GM23338 (cell line): ENCODE measurements at regions not wholly inside any gene's neighbourhood (a gene's known extent, or its start where the extent isn't known, plus 50 kb on each side); places are given as distances from the start of the nearest gene placed in this dataset.

Source experiments
- ATAC-seq: fragments of 200-7000 bp; cut with Tn5 transposase; 3 replicates; pipeline ENCODE4 v1.9.1; 2020
- DNase-seq: peaks from one replicate; pipeline ENCODE4 v3.0.0-alpha.2; 2015; ENCODE audit warnings: low spot score
- H2AFZ ChIP-seq: fragments of 200-600 bp; sonication (generic); 2 replicates; pipeline ENCODE4 v1.8.0; 2016; ENCODE audit warnings: antibody characterized with exemption, mild to moderate bottlenecking, moderate library complexity
- H3F3A ChIP-seq: fragments of 200-600 bp; sonication (generic); replicated peaks from 2 replicates; pipeline ENCODE4 v1.8.0; 2017; ENCODE audit warnings: antibody characterized with exemption, mixed run types, low read depth
- H3K27ac ChIP-seq: fragments of 200-600 bp; sonication (generic); 2 replicates; pipeline ENCODE4 v1.6.1; 2016; ENCODE audit warnings: low read depth
- H3K27me3 ChIP-seq: fragments of 200-600 bp; sonication (generic); 2 replicates; pipeline ENCODE4 v1.8.0; 2016; ENCODE audit warnings: mild to moderate bottlenecking, mixed run types, moderate library complexity; ENCODE audit not compliant: insufficient read depth
- H3K36me3 ChIP-seq: fragments of 200-600 bp; sonication (generic); 2 replicates; pipeline ENCODE4 v1.8.0; 2016; ENCODE audit warnings: mild to moderate bottlenecking; ENCODE audit not compliant: insufficient read depth
- H3K4me1 ChIP-seq: fragments of 200-600 bp; sonication (generic); 2 replicates; pipeline ENCODE4 v1.8.0; 2016; ENCODE audit warnings: mild to moderate bottlenecking, moderate library complexity; ENCODE audit not compliant: insufficient read depth
- H3K4me2 ChIP-seq: fragments of 200-600 bp; sonication (generic); 2 replicates; pipeline ENCODE4 v1.7.1; 2017; ENCODE audit warnings: mixed run types
- H3K4me3 ChIP-seq: fragments of 200-600 bp; sonication (generic); 2 replicates; pipeline ENCODE4 v1.6.1; 2016; ENCODE audit warnings: mixed run types
- H3K79me2 ChIP-seq: fragments of 200-600 bp; sonication (generic); replicated peaks from 2 replicates; pipeline ENCODE4 v1.8.0; 2017; ENCODE audit warnings: mild to moderate bottlenecking; ENCODE audit not compliant: insufficient read depth
- H3K9me2 ChIP-seq: fragments of 200-600 bp; sonication (generic); 2 replicates; pipeline ENCODE4 v1.8.0; 2017; ENCODE audit not compliant: insufficient read depth
- H4K20me1 ChIP-seq: fragments of 200-600 bp; sonication (generic); replicated peaks from 2 replicates; pipeline ENCODE4 v1.8.0; 2017; ENCODE audit warnings: mild to moderate bottlenecking; ENCODE audit not compliant: insufficient read depth
- H3K27ac Mint-ChIP-seq: 2 replicates; pipeline ENCODE4 v1.8.0; 2020; ENCODE audit warnings: inconsistent platforms, mild to moderate bottlenecking, moderate library complexity, mixed read lengths
- H3K27me3 Mint-ChIP-seq: 3 replicates; pipeline ENCODE4 v1.8.0; 2022; ENCODE audit warnings: low read depth, mild to moderate bottlenecking, moderate library complexity, mixed read lengths, inconsistent platforms; ENCODE audit not compliant: insufficient read depth, poor library complexity
- H3K36me3 Mint-ChIP-seq: 3 replicates; pipeline ENCODE4 v1.8.0; 2021; ENCODE audit warnings: low read depth, mild to moderate bottlenecking, inconsistent platforms, moderate library complexity, mixed read lengths
- H3K4me1 Mint-ChIP-seq: 3 replicates; pipeline ENCODE4 v1.8.0; 2020; ENCODE audit warnings: mild to moderate bottlenecking, inconsistent platforms, mixed read lengths
- H3K4me3 Mint-ChIP-seq: 3 replicates; pipeline ENCODE4 v1.8.0; 2021; ENCODE audit warnings: moderate library complexity, mild to moderate bottlenecking, inconsistent platforms, mixed read lengths
- H3K9me3 Mint-ChIP-seq: 3 replicates; pipeline ENCODE4 v1.8.0; 2020; ENCODE audit warnings: moderate library complexity, mild to moderate bottlenecking, inconsistent platforms, mixed read lengths
- CREB1 ChIP-seq: fragments of 250-450 bp; sonication (Bioruptor Pico); IDR thresholded peaks from 2 replicates; pipeline ENCODE4 v1.5.0; 2020; ENCODE audit warnings: low read depth, mild to moderate bottlenecking, moderate library complexity
- EZH2 ChIP-seq: fragments of 200-600 bp; sonication (generic); IDR thresholded peaks from one replicate; pipeline ENCODE4 v1.8.0; 2017; ENCODE audit warnings: antibody characterized with exemption, mild to moderate bottlenecking, low read depth; ENCODE audit not compliant: unreplicated experiment
- EZH2phosphoT487 ChIP-seq: fragments of 200-600 bp; sonication (generic); IDR thresholded peaks from one replicate; pipeline ENCODE4 v1.8.1; 2018; ENCODE audit warnings: antibody characterized with exemption; ENCODE audit not compliant: unreplicated experiment
- NANOG ChIP-seq: IDR thresholded peaks from 2 replicates; pipeline ENCODE4 v1.6.1; 2016; ENCODE audit warnings: antibody characterized with exemption, borderline replicate concordance
- STAT1 ChIP-seq: IDR thresholded peaks from one replicate; pipeline ENCODE4 v1.6.1; 2016; ENCODE audit warnings: antibody characterized with exemption; ENCODE audit not compliant: unreplicated experiment
- ZNF114 ChIP-seq: fragments of 250-450 bp; sonication (Bioruptor Pico); IDR thresholded peaks from 2 replicates; pipeline ENCODE4 v1.5.0; 2020; ENCODE audit warnings: mild to moderate bottlenecking, moderate library complexity
- ZNF331 ChIP-seq: fragments of 250-450 bp; sonication (Bioruptor Pico); IDR thresholded peaks from 2 replicates; pipeline ENCODE4 v1.5.0; 2020; ENCODE audit warnings: low read depth, mild to moderate bottlenecking, moderate library complexity
- TF ChIP-seq, protein P1 (sequence below): IDR thresholded peaks from 2 replicates; pipeline ENCODE4 v1.6.1; 2016; ENCODE audit warnings: antibody characterized with exemption
- TF ChIP-seq, protein P2 (sequence below): IDR thresholded peaks from one replicate; pipeline ENCODE4 v1.6.1; 2018; ENCODE audit warnings: antibody characterized with exemption; ENCODE audit not compliant: unreplicated experiment

DNA sequence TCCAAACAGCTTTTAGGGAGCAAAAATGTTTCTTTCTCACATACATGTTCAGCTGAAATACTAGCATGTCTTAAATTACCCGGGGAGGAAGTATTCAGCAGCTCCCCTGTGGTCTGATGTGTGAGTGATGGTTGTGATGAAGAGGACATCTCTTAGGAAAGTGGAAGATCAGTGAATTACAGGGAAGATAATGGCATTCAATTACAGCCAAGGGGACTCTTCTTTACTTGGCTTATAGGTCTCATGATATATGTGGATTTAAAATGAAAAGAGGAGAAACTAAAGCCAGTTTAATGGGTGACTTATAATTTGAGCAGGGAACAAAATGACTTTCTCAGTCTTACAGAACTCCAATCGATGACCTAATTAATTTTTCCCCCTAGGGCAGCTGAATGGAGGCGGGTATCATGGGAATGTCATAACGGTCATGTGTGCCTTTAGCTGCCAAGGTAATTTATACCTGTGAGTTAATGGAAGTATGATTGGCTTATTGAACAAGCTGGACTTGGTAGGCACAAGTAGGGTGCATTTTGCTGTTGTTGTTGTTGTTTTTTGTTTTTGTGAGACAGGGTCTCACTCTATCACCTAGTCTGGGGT lies 198.8 kb downstream of the HIPK3 start (continued):
- TF ChIP-seq EZH2phosphoT487 (no peak), STAT1 (no peak), EZH2 (no peak), NANOG (no peak), CREB1 (CRISPR knock-in tag) (no peak)
- TF ChIP-seq, protein P1, sequence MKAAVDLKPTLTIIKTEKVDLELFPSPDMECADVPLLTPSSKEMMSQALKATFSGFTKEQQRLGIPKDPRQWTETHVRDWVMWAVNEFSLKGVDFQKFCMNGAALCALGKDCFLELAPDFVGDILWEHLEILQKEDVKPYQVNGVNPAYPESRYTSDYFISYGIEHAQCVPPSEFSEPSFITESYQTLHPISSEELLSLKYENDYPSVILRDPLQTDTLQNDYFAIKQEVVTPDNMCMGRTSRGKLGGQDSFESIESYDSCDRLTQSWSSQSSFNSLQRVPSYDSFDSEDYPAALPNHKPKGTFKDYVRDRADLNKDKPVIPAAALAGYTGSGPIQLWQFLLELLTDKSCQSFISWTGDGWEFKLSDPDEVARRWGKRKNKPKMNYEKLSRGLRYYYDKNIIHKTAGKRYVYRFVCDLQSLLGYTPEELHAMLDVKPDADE: no peak

DNA sequence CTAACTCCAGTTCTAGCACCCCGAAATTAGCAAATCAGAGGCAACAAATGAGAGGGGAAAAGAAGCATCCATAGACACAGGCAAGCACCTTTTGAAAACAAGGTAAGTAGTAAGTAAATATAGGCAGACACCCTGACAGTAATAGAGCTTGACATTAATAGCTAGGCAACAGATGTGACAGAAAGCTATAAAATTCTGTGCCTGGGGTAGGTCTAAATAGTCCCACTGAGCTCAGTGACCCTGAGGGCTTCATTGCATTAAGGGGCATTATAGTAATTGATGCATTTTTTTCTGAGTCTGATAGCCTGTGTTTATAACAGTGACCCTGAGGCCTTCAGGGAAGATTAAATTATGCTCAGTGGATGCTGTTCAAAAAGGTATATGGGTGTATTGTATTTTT lies 197.1 kb downstream of the HIPK3 start:
- no peaks in the 10 kb centered on the region for H3K36me3 ChIP-seq
- Mint-ChIP-seq H3K27me3 (peaks cover 2% of the 10 kb centered on the region), H3K4me1 (no peaks in the 10 kb centered on the region), H3K36me3 (no peaks in the 10 kb centered on the region), H3K9me3 (no peaks in the 10 kb centered on the region), H3K4me3 (no peak overlapping the region), H3K27ac (no peak overlapping the region)
- ATAC-seq: no peak
- no peak for DNase-seq
- no peak overlapping the region for H3K4me3 ChIP-seq
- H3K4me2 ChIP-seq: no peak overlapping the region
- H3K79me2 ChIP-seq: no peaks in the 10 kb centered on the region
- no peaks in the 10 kb centered on the region for H3F3A ChIP-seq
- TF ChIP-seq ZNF114 (CRISPR knock-in tag): no peak
- no peak for TF ChIP-seq ZNF331
- TF ChIP-seq, protein P2, sequence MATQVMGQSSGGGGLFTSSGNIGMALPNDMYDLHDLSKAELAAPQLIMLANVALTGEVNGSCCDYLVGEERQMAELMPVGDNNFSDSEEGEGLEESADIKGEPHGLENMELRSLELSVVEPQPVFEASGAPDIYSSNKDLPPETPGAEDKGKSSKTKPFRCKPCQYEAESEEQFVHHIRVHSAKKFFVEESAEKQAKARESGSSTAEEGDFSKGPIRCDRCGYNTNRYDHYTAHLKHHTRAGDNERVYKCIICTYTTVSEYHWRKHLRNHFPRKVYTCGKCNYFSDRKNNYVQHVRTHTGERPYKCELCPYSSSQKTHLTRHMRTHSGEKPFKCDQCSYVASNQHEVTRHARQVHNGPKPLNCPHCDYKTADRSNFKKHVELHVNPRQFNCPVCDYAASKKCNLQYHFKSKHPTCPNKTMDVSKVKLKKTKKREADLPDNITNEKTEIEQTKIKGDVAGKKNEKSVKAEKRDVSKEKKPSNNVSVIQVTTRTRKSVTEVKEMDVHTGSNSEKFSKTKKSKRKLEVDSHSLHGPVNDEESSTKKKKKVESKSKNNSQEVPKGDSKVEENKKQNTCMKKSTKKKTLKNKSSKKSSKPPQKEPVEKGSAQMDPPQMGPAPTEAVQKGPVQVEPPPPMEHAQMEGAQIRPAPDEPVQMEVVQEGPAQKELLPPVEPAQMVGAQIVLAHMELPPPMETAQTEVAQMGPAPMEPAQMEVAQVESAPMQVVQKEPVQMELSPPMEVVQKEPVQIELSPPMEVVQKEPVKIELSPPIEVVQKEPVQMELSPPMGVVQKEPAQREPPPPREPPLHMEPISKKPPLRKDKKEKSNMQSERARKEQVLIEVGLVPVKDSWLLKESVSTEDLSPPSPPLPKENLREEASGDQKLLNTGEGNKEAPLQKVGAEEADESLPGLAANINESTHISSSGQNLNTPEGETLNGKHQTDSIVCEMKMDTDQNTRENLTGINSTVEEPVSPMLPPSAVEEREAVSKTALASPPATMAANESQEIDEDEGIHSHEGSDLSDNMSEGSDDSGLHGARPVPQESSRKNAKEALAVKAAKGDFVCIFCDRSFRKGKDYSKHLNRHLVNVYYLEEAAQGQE: no peak
- H3K27ac ChIP-seq: no peak overlapping the region
- no peak overlapping the region for H2AFZ ChIP-seq
- H3K9me2 ChIP-seq: no peaks in the 10 kb centered on the region
- no peaks in the 10 kb centered on the region for H3K4me1 ChIP-seq
- no peaks in the 10 kb centered on the region for H3K27me3 ChIP-seq
- no peaks in the 10 kb centered on the region; the same call in 1 of the 2 replicates for H4K20me1 ChIP-seq
